H1 (cell line): ENCODE measurements at regions not wholly inside any gene's neighbourhood (a gene's known extent, or its start where the extent isn't known, plus 50 kb on each side); places are given as distances from the start of the nearest gene placed in this dataset.

Experiments
- CTCF ChIA-PET: fragments of 300-600 bp; sonication (Branson Sonifier 250); formaldehyde crosslinking; loops from one replicate; lab custom pipeline; 2021; ENCODE audit not compliant: partially characterized antibody; lab: Charles Lee
- POLR2A ChIA-PET: fragments of 300-600 bp; sonication (Branson Sonifier 250); formaldehyde crosslinking; loops from one replicate; lab custom pipeline; 2021; ENCODE audit warnings: inconsistent platforms; ENCODE audit not compliant: partially characterized antibody; lab: Charles Lee
- DNase-seq, 2 experiments: peaks; one replicate each; pipeline versions ENCODE4 v3.0.0 to v3.0.0-alpha.2; 2010 to 2022; ENCODE audit warnings: low spot score in 2 of 2, low read depth in 1 of 2, mixed read lengths in 1 of 2
- FAIRE-seq: peaks from 2 replicates; lab custom pipeline; 2011; peaks lifted over from hg19 to GRCh38; lab: Jason Lieb, UNC
- H2AFZ ChIP-seq: 2 replicates; pipeline ENCODE4 v1.8.1; 2012; ENCODE audit warnings: low read length, inconsistent platforms
- H2AK5ac ChIP-seq: 2 replicates; pipeline ENCODE4 v1.6.1; 2013; ENCODE audit warnings: low read depth, low read length
- H2BK120ac ChIP-seq: replicated peaks from 2 replicates; pipeline ENCODE3; 2013; ENCODE audit warnings: low read depth, low read length, inconsistent platforms
- H2BK12ac ChIP-seq: 2 replicates; pipeline ENCODE4 v1.6.1; 2013; ENCODE audit warnings: low read depth, low read length
- H2BK15ac ChIP-seq: 2 replicates; pipeline ENCODE4 v1.6.1; 2013; ENCODE audit warnings: low read length
- H2BK20ac ChIP-seq: 2 replicates; pipeline ENCODE4 v1.6.1; 2013; ENCODE audit warnings: low read length
- H2BK5ac ChIP-seq: 2 replicates; pipeline ENCODE4 v1.6.1; 2013; ENCODE audit warnings: low read depth, low read length
- H3K14ac ChIP-seq: 2 replicates; pipeline ENCODE4 v1.6.1; 2013; ENCODE audit warnings: inconsistent platforms; ENCODE audit not compliant: insufficient read length
- H3K18ac ChIP-seq: 2 replicates; pipeline ENCODE4 v1.6.1; 2013; ENCODE audit warnings: low read length; ENCODE audit errors: extremely low read depth
- H3K23ac ChIP-seq: 2 replicates; pipeline ENCODE4 v1.6.1; 2013; ENCODE audit warnings: inconsistent platforms; ENCODE audit not compliant: insufficient read length
- H3K23me2 ChIP-seq: 2 replicates; pipeline ENCODE4 v1.6.1; 2013; ENCODE audit warnings: low read depth, low read length
- H3K27ac ChIP-seq: 2 replicates; pipeline ENCODE4 v1.6.1; 2011; ENCODE audit warnings: low read depth, low read length, inconsistent platforms
- H3K27me3 ChIP-seq, 4 experiments: replicated peaks in 1 of 4; 1 replicate in 1 of 4; 2 replicates in 3 of 4; pipeline versions ENCODE4 v1.6.1 to v1.8.1; 2011 to 2013; ENCODE audit warnings: low read length in 3 of 4, mild to moderate bottlenecking in 3 of 4, inconsistent platforms in 2 of 4, mixed read lengths in 2 of 4, moderate library complexity in 1 of 4; ENCODE audit not compliant: control insufficient read depth in 3 of 4, insufficient read depth in 3 of 4; ENCODE audit errors: extremely low read depth in 1 of 4
- H3K36me3 ChIP-seq, 4 experiments: 2 replicates each; pipeline versions ENCODE4 v1.6.1 to v1.8.1; 2011 to 2013; ENCODE audit warnings: mild to moderate bottlenecking in 4 of 4, low read length in 3 of 4, moderate library complexity in 2 of 4, control low read depth in 1 of 4, inconsistent platforms in 1 of 4; ENCODE audit not compliant: insufficient read depth in 4 of 4, control insufficient read depth in 2 of 4
- H3K4ac ChIP-seq: replicated peaks from 2 replicates; pipeline ENCODE3; 2013; ENCODE audit warnings: low read length, low read depth, mixed read lengths, inconsistent platforms; ENCODE audit not compliant: insufficient read length
- H3K4me1 ChIP-seq, 4 experiments: replicated peaks in 1 of 4; 1 replicate in 1 of 4; 2 replicates in 3 of 4; pipeline versions ENCODE4 v1.6.1 to v1.8.1; 2011 to 2013; ENCODE audit warnings: low read length in 3 of 4, inconsistent platforms in 2 of 4, mixed read lengths in 1 of 4; ENCODE audit not compliant: insufficient read depth in 4 of 4, control insufficient read depth in 3 of 4
- H3K4me2 ChIP-seq, 2 experiments: 2 replicates each; pipeline versions ENCODE4 v1.6.1 to v1.8.1; 2011 to 2013; ENCODE audit warnings: low read depth in 2 of 2, low read length in 2 of 2, control low read depth in 1 of 2, inconsistent platforms in 1 of 2, mild to moderate bottlenecking in 1 of 2; ENCODE audit not compliant: insufficient read depth in 1 of 2
- H3K4me3 ChIP-seq, 4 experiments: fragments of 200-600, 300-600 bp in 1 of 4; sonication (generic), shearing (Covaris generic), sonication (Bioruptor Twin) in 1 of 4; 2 replicates each; pipeline versions ENCODE4 v1.5.1 to v1.8.1; 2011 to 2016; ENCODE audit warnings: low read length in 4 of 4, low read depth in 3 of 4, control low read depth in 2 of 4, inconsistent platforms in 2 of 4, mild to moderate bottlenecking in 2 of 4, mixed read lengths in 1 of 4, moderate library complexity in 1 of 4; ENCODE audit not compliant: insufficient read depth in 2 of 4; ENCODE audit errors: extremely low read depth in 1 of 4
- H3K56ac ChIP-seq: replicated peaks from 2 replicates; pipeline ENCODE3; 2013; ENCODE audit warnings: low read depth, mild to moderate bottlenecking, mixed read lengths, low read length, inconsistent platforms; ENCODE audit not compliant: insufficient read length
- H3K79me1 ChIP-seq: 2 replicates; pipeline ENCODE4 v1.6.1; 2013; ENCODE audit warnings: low read depth, low read length, control low read depth
- H3K79me2 ChIP-seq, 2 experiments: 2 replicates each; pipeline versions ENCODE4 v1.6.1 to v1.8.1; 2012 to 2013; ENCODE audit warnings: low read length in 2 of 2, mild to moderate bottlenecking in 2 of 2, inconsistent platforms in 1 of 2; ENCODE audit not compliant: insufficient read depth in 2 of 2, control insufficient read depth in 1 of 2
- H3K9ac ChIP-seq, 4 experiments: replicated peaks in 1 of 4; 1 replicate in 1 of 4; 2 replicates in 3 of 4; pipeline versions ENCODE4 v1.6.1 to v1.8.1; 2011 to 2013; ENCODE audit warnings: low read depth in 3 of 4, low read length in 3 of 4, control low read depth in 2 of 4, mild to moderate bottlenecking in 2 of 4, moderate library complexity in 2 of 4, inconsistent platforms in 1 of 4; ENCODE audit errors: extremely low read depth in 1 of 4
- H3K9me3 ChIP-seq, 2 experiments: 2 replicates each; pipeline versions ENCODE4 v1.6.1 to v1.8.1; 2012 to 2013; ENCODE audit warnings: mild to moderate bottlenecking in 2 of 2, moderate library complexity in 2 of 2, control low read depth in 1 of 2, inconsistent platforms in 1 of 2, low read depth in 1 of 2, low read length in 1 of 2, mixed read lengths in 1 of 2; ENCODE audit not compliant: insufficient read depth in 2 of 2
- H4K20me1 ChIP-seq, 2 experiments: replicated peaks in 1 of 2; 2 replicates each; pipeline versions ENCODE3 to v1.8.1; 2011 to 2013; ENCODE audit warnings: inconsistent platforms in 2 of 2, low read length in 2 of 2, mild to moderate bottlenecking in 1 of 2; ENCODE audit not compliant: insufficient read depth in 2 of 2, control insufficient read depth in 1 of 2
- H4K5ac ChIP-seq: 2 replicates; pipeline ENCODE4 v1.6.1; 2013; ENCODE audit warnings: low read length, low read depth, mixed read lengths, inconsistent platforms; ENCODE audit not compliant: insufficient read length
- H4K8ac ChIP-seq: 2 replicates; pipeline ENCODE4 v1.8.0; 2013; ENCODE audit warnings: mild to moderate bottlenecking, moderate library complexity, low read length, inconsistent platforms; ENCODE audit not compliant: insufficient read depth; ENCODE audit errors: extremely low read depth
- H4K91ac ChIP-seq: replicated peaks from 2 replicates; pipeline ENCODE3; 2013; ENCODE audit warnings: low read length, mixed read lengths, inconsistent platforms; ENCODE audit not compliant: insufficient read length
- YY1 ChIP-seq: IDR thresholded peaks from 2 replicates; pipeline ENCODE4 v1.6.1; 2011; ENCODE audit warnings: low read depth, mild to moderate bottlenecking, low read length
- WGBS, 2 experiments: shearing (Covaris generic) in 1 of 2; methylation state at CpG; one replicate each; pipeline versions ENCODE4 v1.1.6 to v1.1.7; 2013 to 2015; ENCODE audit warnings: low lambda C conversion rate in 2 of 2, mixed read lengths in 2 of 2, inconsistent platforms in 1 of 2, low coverage in 1 of 2, missing lambda C conversion rate in 1 of 2; ENCODE audit not compliant: insufficient replicate concordance in 2 of 2, insufficient coverage in 1 of 2, insufficient read length in 1 of 2; ENCODE audit errors: extremely low coverage in 1 of 2, missing lambda C conversion rate in 1 of 2; 5-methylcytosine and 5-hydroxymethylcytosine counted together

GRCh38 chr13:33480561-33480960 lies 195.0 kb upstream of the STARD13 start:
- Histone ChIP-seq H2AK5ac (no peak overlapping the region), H3K4me2 (no peak overlapping the region), H3K36me3 (no peaks in the 10 kb centered on the region), H2BK20ac (no peak overlapping the region), H3K14ac (no peak overlapping the region), H3K4me1 (no peaks in the 10 kb centered on the region), H2BK120ac (no peak overlapping the region), H4K91ac (no peak overlapping the region), H3K79me1 (no peaks in the 10 kb centered on the region), H3K79me2 (no peaks in the 10 kb centered on the region), H3K56ac (no peak overlapping the region), H4K5ac (no peak overlapping the region), H3K9me3 (peaks cover 12 to 15% of the 10 kb centered on the region in 2 experiments; a peak in 3 of 4 replicates), H3K18ac (no peak overlapping the region), H3K4me3 (no peak overlapping the region), H4K8ac (no peak overlapping the region), H3K23ac (no peak overlapping the region), H3K23me2 (no peaks in the 10 kb centered on the region), H2BK12ac (no peak overlapping the region), H3K27ac (no peak overlapping the region), H2AFZ (no peak overlapping the region), H2BK5ac (no peak overlapping the region), H2BK15ac (no peak overlapping the region), H3K27me3 (no peaks in the 10 kb centered on the region), H3K4ac (no peak overlapping the region), H4K20me1 (no peaks in the 10 kb centered on the region), H3K9ac (no peak overlapping the region)
- POLR2A ChIA-PET: no interaction called here
- DNase-seq: no peak
- FAIRE-seq: no peak
- 94% methylated on average over 1 of the region's 1 CpG; no CpG with 5 or more reads in 1 of the 2 experiments for WGBS, 2 experiments
- CTCF ChIA-PET: no interaction called here
- no peak for TF ChIP-seq YY1
